ENCODE measurements at regions not wholly inside any gene's neighbourhood (a gene's known extent, or its start where the extent isn't known, plus 50 kb on each side); places are given as distances from the start of the nearest gene placed in this dataset.

- no peak for TF ChIP-seq PBX3 (CRISPR knock-in tag; IDR thresholded peaks at IDR 0.05)
- TF ChIP-seq ZSCAN30 (tag by site-specific recombination; IDR thresholded peaks at IDR 0.05) = no peak
Observed at GRCh38 chr10:46226900-46227558, 59.8 kb upstream of the ANTXRL start (continued).

DNA sequence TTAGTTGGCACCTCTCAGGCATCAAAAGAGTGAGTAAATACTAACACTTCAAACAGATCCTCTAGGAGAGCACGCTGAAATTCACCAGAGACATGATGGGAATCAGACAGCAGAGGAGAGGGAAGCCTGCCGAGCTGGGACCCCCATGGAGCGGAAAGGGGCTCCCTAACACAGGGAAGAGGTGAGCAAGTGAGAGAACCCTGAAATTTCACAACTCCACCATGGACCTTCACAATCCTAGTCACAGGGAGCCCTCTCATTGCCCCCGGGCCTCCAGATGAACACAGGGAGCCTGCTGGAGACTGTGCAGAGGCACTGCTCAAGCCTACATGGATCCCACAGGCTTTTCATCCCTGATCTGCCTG lies 59.2 kb upstream of the ANTXRL start:
- Histone ChIP-seq H3K9me3 (ENCODE audit: control insufficient read depth, insufficient read depth, low read depth, low read length) (no peaks in the 10 kb centered on the region), H3K27ac (ENCODE audit: extremely low read depth, low read depth, low read length) (no peak overlapping the region), H3K4me1 (ENCODE audit: control insufficient read depth, insufficient read depth, low read length) (no peaks in the 10 kb centered on the region), H3K4me3 (ENCODE audit: low read depth, low read length) (no peak overlapping the region), H3K36me3 (ENCODE audit: control insufficient read depth in 2 of 2, insufficient read depth in 1 of 2, low read length in 2 of 2) (no peaks in the 10 kb centered on the region)
- POLR2A ChIA-PET = no interaction called here
- TF ChIP-seq ZNF148 (tag by site-specific recombination; IDR thresholded peaks at IDR 0.05; ENCODE audit: borderline replicate concordance) (no peak), ZNF548 (tag by site-specific recombination; IDR thresholded peaks at IDR 0.05) (no peak), KLF17 (tag by site-specific recombination; IDR thresholded peaks at IDR 0.05) (no peak), GFI1B (tag by site-specific recombination; IDR thresholded peaks at IDR 0.05) (no peak), ZNF621 (tag by site-specific recombination; IDR thresholded peaks at IDR 0.05) (no peak), ZNF670 (tag by site-specific recombination; IDR thresholded peaks at IDR 0.05; ENCODE audit: low read depth) (no peak), ZNF530 (tag by site-specific recombination; IDR thresholded peaks at IDR 0.05; ENCODE audit: low read depth) (no peak), SP2 (tag by site-specific recombination; IDR thresholded peaks at IDR 0.05) (no peak), ZNF354C (tag by site-specific recombination; IDR thresholded peaks at IDR 0.05; ENCODE audit: borderline replicate concordance, low read depth) (no peak), ZNF23 (tag by site-specific recombination; IDR thresholded peaks at IDR 0.05; ENCODE audit: borderline replicate concordance) (no peak), ZBTB44 (tag by site-specific recombination; IDR thresholded peaks at IDR 0.05) (no peak), ZNF768 (tag by site-specific recombination; IDR thresholded peaks at IDR 0.05) (no peak), KLF1 (tag by site-specific recombination; IDR thresholded peaks at IDR 0.05) (no peak), ZNF341 (tag by site-specific recombination; IDR thresholded peaks at IDR 0.05; ENCODE audit: low read depth) (no peak)
- TF ChIP-seq, protein P1, sequence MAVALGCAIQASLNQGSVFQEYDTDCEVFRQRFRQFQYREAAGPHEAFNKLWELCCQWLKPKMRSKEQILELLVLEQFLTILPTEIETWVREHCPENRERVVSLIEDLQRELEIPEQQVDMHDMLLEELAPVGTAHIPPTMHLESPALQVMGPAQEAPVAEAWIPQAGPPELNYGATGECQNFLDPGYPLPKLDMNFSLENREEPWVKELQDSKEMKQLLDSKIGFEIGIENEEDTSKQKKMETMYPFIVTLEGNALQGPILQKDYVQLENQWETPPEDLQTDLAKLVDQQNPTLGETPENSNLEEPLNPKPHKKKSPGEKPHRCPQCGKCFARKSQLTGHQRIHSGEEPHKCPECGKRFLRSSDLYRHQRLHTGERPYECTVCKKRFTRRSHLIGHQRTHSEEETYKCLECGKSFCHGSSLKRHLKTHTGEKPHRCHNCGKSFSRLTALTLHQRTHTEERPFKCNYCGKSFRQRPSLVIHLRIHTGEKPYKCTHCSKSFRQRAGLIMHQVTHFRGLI (tag by site-specific recombination; IDR thresholded peaks at IDR 0.05) = no peak
- TF ChIP-seq, protein P2, sequence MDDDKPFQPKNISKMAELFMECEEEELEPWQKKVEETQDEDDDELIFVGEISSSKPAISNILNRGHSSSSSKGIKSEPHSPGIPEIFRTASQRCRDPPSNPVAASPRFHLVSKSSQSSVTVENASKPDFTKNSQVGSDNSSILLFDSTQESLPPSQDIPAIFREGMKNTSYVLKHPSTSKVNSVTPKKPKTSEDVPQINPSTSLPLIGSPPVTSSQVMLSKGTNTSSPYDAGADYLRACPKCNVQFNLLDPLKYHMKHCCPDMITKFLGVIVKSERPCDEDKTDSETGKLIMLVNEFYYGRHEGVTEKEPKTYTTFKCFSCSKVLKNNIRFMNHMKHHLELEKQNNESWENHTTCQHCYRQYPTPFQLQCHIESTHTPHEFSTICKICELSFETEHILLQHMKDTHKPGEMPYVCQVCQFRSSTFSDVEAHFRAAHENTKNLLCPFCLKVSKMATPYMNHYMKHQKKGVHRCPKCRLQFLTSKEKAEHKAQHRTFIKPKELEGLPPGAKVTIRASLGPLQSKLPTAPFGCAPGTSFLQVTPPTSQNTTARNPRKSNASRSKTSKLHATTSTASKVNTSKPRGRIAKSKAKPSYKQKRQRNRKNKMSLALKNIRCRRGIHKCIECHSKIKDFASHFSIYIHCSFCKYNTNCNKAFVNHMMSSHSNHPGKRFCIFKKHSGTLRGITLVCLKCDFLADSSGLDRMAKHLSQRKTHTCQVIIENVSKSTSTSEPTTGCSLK (tag by site-specific recombination; IDR thresholded peaks at IDR 0.05) = no peak
- CTCF ChIA-PET = interaction anchor here (0.6 to 2.9 kb wide), 5 partner anchors 8 to 318 kb away, joined by 4 to 16 read pairs (median 4); no protein-coding TSS in a partner anchor

Data from HEK293 (cell line).